AG10803 (cell line): ENCODE measurements at regions not wholly inside any gene's neighbourhood (a gene's known extent, or its start where the extent isn't known, plus 50 kb on each side); places are given as distances from the start of the nearest gene placed in this dataset.

Experiments
- DNase-seq: peaks from one replicate; pipeline ENCODE4 v3.0.0; 2010; ENCODE audit warnings: low read depth
- H3K4me3 ChIP-seq: 2 replicates; pipeline ENCODE4 v1.5.1; 2011; ENCODE audit warnings: mild to moderate bottlenecking, low read length, control low read depth
- CTCF ChIP-seq: conservative IDR thresholded peaks from 2 replicates; pipeline ENCODE4 v1.5.1; 2011; ENCODE audit warnings: mild to moderate bottlenecking, low read length, control low read depth, inconsistent platforms

GRCh38 chr18:40017021-40017420 is 1938.0 kb upstream of the PIK3C3 start:
- DNase-seq, result no peak
- no peak overlapping the region for H3K4me3 ChIP-seq
- TF ChIP-seq CTCF, result no peak

GRCh38 chr18:40016405-40016804 is 1938.6 kb upstream of the PIK3C3 start:
- no peak overlapping the region for H3K4me3 ChIP-seq
- DNase-seq, result no peak
- TF ChIP-seq CTCF, result no peak

- peak; percentile 2 for DNase-seq
- no peak overlapping the region for H3K4me3 ChIP-seq
- no peak for TF ChIP-seq CTCF
Observed at GRCh38 chr18:40013001-40013609, 1941.9 kb upstream of the PIK3C3 start.

- TF ChIP-seq CTCF, result no peak
Observed at GRCh38 chr18:40011201-40011600, 1943.8 kb upstream of the PIK3C3 start.

GRCh38 chr18:40006634-40007033 is 1948.4 kb upstream of the PIK3C3 start:
- no peak for TF ChIP-seq CTCF
- no peak for DNase-seq
- H3K4me3 ChIP-seq, result no peak overlapping the region

More at GRCh38 chr18:40011201-40011600, 1943.8 kb upstream of the PIK3C3 start:
- no peak overlapping the region for H3K4me3 ChIP-seq
- peak; percentile 9 for DNase-seq

- no peak for TF ChIP-seq CTCF
- no peak overlapping the region for H3K4me3 ChIP-seq
- DNase-seq, result no peak
Observed at GRCh38 chr18:40004246-40004645, 1950.8 kb upstream of the PIK3C3 start.

GRCh38 chr18:39998317-39998716 is 1956.7 kb upstream of the PIK3C3 start:
- no peak overlapping the region for H3K4me3 ChIP-seq
- no peak for DNase-seq
- no peak for TF ChIP-seq CTCF
